HG03159 (cell line): ENCODE measurements at regions not wholly inside any gene's neighbourhood (a gene's known extent, or its start where the extent isn't known, plus 50 kb on each side); places are given as distances from the start of the nearest gene placed in this dataset.

Experiments
- ATAC-seq: cut with Tn5 transposase; IDR thresholded peaks from one replicate; pipeline ENCODE4 v1.9.1; 2021; ENCODE audit warnings: mild to moderate bottlenecking, moderate library complexity; ENCODE audit not compliant: unreplicated experiment

- no peak for ATAC-seq
Observed at GRCh38 chr4:145251391-145251790, 71.0 kb upstream of the OTUD4 start.

DNA sequence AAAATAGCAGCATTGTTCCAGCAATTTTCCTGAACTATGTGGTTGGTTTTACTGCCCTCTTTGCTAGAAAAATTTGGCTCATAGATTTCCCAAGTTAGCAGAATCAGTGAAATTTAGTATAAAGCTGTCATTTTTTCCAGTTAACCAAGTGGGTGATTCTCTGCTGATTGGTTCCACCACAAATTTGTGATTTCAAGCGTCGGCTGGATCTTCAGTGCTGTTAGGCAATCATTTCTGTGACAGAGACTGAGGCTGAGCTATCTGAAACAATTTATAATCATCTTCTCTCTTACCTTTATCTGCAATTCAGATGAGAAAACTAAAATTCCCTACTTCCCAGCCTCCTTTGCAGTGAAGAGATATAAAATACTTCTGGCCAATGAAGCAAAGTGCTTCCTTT, 68.6 kb upstream of the OTUD4 start:
- no peak for ATAC-seq

DNA sequence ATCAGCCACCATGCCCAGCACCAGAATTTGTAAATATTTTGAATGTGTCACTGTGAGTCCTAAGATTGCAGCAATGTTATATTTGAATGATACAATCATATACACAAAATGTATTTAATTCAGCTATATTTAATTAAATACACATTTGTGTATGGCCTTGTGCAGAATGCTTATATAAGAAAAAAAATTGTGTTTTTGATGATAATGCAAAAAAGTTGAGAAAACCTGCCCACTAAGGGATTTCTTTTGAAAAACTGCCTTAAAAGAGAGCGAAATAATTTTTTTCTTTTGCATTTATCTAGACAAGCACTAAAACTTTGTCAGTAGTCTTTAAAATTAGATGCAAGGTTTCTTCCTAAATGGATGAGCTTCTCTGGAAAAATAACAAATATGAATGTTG, 68.1 kb upstream of the OTUD4 start:
- no peak for ATAC-seq

DNA sequence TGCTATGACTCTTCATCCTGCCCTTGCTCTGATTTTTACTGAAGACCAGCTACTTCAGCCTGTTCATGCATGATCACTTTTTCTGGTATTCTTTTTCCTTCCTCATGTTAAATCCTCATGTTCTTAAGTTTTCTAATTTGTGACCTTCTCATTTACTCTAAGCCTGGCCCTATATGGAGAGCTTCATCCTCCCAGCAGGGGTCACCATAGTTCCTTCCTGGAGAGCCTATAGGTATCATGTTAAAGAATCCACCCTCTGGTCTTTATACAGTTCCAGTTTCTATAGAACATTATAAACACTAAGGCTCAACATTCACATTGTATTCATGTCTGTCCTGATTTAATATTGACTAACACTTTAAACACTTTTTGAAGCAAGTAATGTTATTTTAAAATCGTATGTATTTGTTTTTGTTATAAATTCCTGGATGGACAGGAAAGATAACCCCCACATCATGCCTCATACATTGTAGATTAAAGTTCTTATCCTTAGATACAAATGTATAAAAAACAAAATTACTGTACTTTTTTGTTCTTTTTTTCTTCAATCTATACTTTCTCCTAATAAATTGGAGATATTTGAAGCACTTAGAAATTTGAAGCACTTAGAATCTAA, 53.8 kb upstream of the OTUD4 start:
- ATAC-seq: peak; percentile 98

DNA sequence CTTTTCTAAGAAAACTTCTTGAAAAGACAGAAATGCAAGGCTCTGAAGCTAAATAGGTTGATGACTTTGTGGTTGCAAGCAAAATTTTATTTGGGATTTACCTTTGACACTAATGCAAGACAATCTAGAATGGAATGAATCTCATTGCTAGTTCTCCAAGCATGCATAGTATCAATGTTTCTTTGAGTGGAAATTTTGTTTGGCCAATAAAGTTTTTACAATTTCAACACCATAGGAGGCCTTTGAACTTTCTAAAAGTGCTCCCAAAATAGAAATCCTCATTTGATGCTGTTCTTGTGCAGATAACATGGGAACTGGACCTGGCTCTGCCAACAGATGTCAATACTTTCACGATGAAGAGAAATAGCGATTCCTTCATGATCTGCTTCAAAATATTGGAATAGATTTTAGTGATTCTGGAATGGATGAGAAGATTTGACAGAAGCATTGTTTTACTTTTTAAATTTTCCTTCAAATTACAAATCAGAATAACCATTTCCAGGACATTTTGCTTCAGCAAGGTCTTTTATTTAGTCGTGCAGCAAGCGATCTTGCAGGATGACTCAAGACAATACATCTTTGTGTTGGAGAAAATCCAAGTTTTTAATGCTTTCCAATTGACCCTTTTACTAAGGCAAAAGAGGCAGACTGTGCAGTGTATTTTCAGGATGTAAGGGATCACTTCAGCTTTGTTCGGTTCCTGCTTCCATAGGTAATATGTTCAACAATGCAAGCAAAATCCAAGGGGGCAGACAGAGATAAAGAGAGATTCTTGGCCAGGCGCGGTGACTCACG, 51.7 kb upstream of the OTUD4 start:
- ATAC-seq: no peak

DNA sequence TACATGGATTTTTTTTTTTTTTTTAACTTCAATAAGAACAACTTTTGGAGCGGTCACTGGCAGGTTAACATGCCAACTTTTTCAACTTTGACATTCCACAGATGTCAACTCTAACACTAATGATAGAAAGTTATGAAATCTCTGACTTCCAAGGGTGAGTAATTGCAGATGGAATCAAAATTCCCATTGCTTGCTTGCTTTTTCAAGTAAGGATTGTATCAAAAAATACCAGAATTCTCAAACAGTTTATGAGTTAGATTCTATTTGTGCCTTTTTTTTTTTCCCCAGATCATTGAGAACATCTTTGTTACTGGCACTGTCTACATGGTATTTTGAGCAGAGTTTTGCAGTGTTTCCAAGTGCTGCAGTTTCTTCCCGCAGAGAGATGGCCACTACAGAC, 50.3 kb upstream of the OTUD4 start:
- no peak for ATAC-seq
